Aorta (tissue), 5 donors: ENCODE measurements at regions not wholly inside any gene's neighbourhood (a gene's known extent, or its start where the extent isn't known, plus 50 kb on each side); places are given as distances from the start of the nearest gene placed in this dataset.

ENCODE experiments used
- ATAC-seq: fragments of 200-7000 bp; cut with Tn5 transposase; one replicate; pipeline ENCODE4 v1.9.1; 2022; ENCODE audit warnings: moderate library complexity; ENCODE audit not compliant: low FRiP score
- DNase-seq, 2 donors: peaks; one replicate each; pipeline ENCODE4 v3.0.0-alpha.2; 2020
- H3K27ac ChIP-seq, 2 donors: one replicate each; pipeline ENCODE4 v1.5.1; 2013; ENCODE audit warnings: low read length in 2 of 2, mild to moderate bottlenecking in 2 of 2, moderate library complexity in 2 of 2, control low read depth in 1 of 2, inconsistent platforms in 1 of 2, low read depth in 1 of 2
- H3K27me3 ChIP-seq, 2 donors: one replicate each; pipeline ENCODE4 v1.6.1; 2013; ENCODE audit warnings: control low read depth in 1 of 2, low read length in 1 of 2, mild to moderate bottlenecking in 1 of 2, moderate library complexity in 1 of 2; ENCODE audit not compliant: insufficient read depth in 2 of 2, control insufficient read depth in 1 of 2
- H3K36me3 ChIP-seq, 2 donors: one replicate each; pipeline ENCODE4 v1.6.1; 2013; ENCODE audit warnings: control low read depth in 1 of 2, low read length in 1 of 2, mild to moderate bottlenecking in 1 of 2; ENCODE audit not compliant: insufficient read depth in 2 of 2, control insufficient read depth in 1 of 2
- H3K4me1 ChIP-seq, 2 donors: one replicate each; pipeline ENCODE4 v1.6.1; 2013; ENCODE audit warnings: low read length in 2 of 2, control low read depth in 1 of 2, mild to moderate bottlenecking in 1 of 2, moderate library complexity in 1 of 2; ENCODE audit not compliant: insufficient read depth in 2 of 2, control insufficient read depth in 1 of 2
- H3K4me3 ChIP-seq, 2 donors: one replicate each; pipeline ENCODE4 v1.5.1; 2013; ENCODE audit warnings: low read length in 2 of 2, control low read depth in 1 of 2, mild to moderate bottlenecking in 1 of 2
- H3K9me3 ChIP-seq: one replicate; pipeline ENCODE4 v1.6.1; 2013; ENCODE audit warnings: mild to moderate bottlenecking, low read length; ENCODE audit not compliant: control insufficient read depth
- WGBS, 2 donors: extraction: QIAGEN DNeasy Blood & Tissue Kit; methylation state at CpG; one replicate each; pipeline ENCODE4 v1.1.7; 2013; 5-methylcytosine and 5-hydroxymethylcytosine counted together
- intact Hi-C, 2 donors: fragments of 100-400 bp; cut with DNase I; formaldehyde crosslinking; loops; one replicate each; pipeline versions ENCODE4 v1.14.2 to v1.15.0; 2022
- donor health status: healthy with polysubstance abuse.
- donor health status: Bipolar disorder and iron deficiency.
- donor health status: DM: no; HTN: no; CAD: no.
- donor health status: DM: no; HTN: no; CAD: no.
- donor health status: DM: yes; HTN: yes; CAD: no.

DNA sequence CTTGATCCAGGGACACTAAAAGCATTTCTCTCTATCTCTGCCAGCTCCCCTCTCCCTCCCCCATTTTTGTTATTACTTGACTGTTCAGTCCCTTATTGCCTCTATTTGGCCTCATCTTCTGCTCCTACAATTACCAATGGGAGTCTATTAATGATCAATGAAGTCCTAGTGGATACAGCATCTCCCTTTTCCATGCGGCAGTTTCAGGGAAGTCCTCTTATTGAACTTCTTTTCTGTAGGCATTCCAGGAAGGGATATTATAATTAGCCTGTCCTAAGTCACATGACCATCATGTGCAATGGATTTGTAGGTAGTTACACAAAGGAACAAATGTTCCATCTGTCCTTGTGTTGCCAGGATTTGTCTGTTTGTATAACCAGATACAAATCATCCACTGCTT, 495.1 kb upstream of the CNTNAP5 start:
- Histone ChIP-seq H3K4me1 (no peaks in the 10 kb centered on the region), H3K27ac (no peak overlapping the region), H3K9me3 (no peaks in the 10 kb centered on the region), H3K4me3 (no peak overlapping the region), H3K36me3 (no peaks in the 10 kb centered on the region), H3K27me3 (no peaks in the 10 kb centered on the region)
- no peak for DNase-seq
- intact Hi-C loops: no loop called here
- no peak for ATAC-seq
- 89 to 93% methylated on average over 1 of the region's 1 CpG for WGBS, 2 donors

DNA sequence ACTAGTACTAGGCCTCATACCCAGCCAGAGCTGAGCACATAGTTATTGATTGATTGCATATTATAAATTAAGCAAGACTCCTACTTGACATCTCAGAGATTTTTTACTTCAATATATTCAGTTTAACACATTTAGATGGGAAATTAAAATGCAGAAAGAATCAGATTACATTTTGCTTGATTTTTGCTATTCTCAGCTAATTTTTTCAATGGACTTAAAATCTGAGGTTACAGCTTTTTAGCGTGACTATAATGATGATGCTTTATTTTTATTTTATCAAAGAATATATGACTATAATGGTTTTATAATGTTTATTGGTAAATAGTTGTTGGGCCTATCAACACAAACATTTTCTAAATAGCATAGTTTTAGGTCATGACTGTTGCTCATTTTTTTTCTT, 493.0 kb upstream of the CNTNAP5 start:
- WGBS, 2 donors: 90 to 91% methylated on average over 1 of the region's 1 CpG
- no peak for ATAC-seq
- intact Hi-C loops: no loop called here
- no peak for DNase-seq
- no peaks in the 10 kb centered on the region for H3K9me3 ChIP-seq
- no peak overlapping the region for H3K4me3 ChIP-seq
- H3K36me3 ChIP-seq: no peaks in the 10 kb centered on the region
- no peak overlapping the region for H3K27ac ChIP-seq
- no peaks in the 10 kb centered on the region for H3K4me1 ChIP-seq
- H3K27me3 ChIP-seq: no peaks in the 10 kb centered on the region

DNA sequence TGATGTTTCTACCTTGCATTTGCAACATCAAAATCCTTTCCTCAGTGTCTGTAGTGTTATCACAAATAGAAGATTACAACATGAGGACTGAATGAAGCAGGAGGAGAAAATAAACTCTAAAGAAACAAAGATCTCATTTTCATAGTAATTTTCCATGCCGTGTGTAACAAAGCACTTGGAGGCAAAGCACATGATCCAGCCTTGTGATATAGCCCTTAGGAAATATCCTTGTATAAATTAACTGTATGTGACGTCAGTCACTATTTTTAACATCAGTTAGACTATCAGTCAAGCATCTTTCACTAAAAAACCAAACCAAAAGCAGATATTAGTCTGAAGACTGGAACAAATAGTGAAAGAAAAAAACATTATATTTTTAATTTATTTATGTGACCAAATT, 492.1 kb upstream of the CNTNAP5 start:
- H3K36me3 ChIP-seq: no peaks in the 10 kb centered on the region
- DNase-seq (no peak), ATAC-seq (no peak)
- intact Hi-C loops: no loop called here
- no peaks in the 10 kb centered on the region for H3K9me3 ChIP-seq
- no peaks in the 10 kb centered on the region for H3K27me3 ChIP-seq
- 3 to 7% methylated on average over 2 of the region's 2 CpGs for WGBS, 2 donors
- no peak overlapping the region for H3K27ac ChIP-seq
- no peaks in the 10 kb centered on the region for H3K4me1 ChIP-seq
- no peak overlapping the region for H3K4me3 ChIP-seq

DNA sequence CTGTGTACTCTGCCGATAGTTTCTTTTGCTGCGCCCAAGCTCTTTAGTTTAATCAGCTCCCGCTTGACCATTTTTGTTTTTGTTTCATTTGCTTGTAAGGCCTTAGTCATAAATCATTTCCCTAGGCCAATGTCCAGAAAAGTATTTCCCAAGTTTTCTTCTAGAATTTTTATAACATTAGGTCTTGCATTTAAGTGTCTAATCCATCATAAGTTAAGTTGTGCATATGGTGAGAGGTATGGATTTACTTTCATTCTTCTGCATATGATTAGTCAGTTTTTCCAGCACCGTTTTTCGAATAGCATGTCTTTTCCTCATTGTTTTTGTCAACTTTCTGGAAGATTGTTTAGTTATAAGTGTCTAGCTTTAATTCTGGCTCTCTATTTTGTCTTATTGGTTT, 484.8 kb upstream of the CNTNAP5 start:
- H3K36me3 ChIP-seq: no peaks in the 10 kb centered on the region
- H3K4me1 ChIP-seq: no peaks in the 10 kb centered on the region
- DNase-seq (no peak), ATAC-seq (no peak)
- no peak overlapping the region for H3K4me3 ChIP-seq
- H3K27ac ChIP-seq: no peak overlapping the region
- intact Hi-C loops: no loop called here
- no peaks in the 10 kb centered on the region for H3K9me3 ChIP-seq
- no peaks in the 10 kb centered on the region for H3K27me3 ChIP-seq
- WGBS, 2 donors: 3 to 14% methylated on average over 5 of the region's 5 CpGs

DNA sequence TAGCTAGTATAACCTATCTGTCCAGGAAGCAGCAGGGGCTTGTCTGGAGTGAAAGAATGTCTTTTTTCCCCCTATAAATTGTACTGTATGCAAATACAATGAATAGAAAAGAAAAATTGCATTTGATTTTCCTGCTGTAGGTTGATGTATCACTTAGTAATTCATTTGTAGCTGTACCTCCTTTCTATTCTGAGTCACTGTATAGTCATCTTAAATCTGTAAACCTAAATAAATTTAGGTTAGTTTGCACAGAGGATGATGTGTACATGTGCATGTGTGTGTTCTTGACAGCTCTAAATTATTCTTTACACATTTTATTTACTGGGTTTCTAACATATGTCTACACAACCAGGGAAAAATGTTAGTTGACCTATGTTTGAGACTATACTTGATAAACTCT, 478.7 kb upstream of the CNTNAP5 start:
- Histone ChIP-seq H3K27ac (no peak overlapping the region), H3K9me3 (no peaks in the 10 kb centered on the region), H3K4me3 (no peak overlapping the region), H3K4me1 (no peaks in the 10 kb centered on the region), H3K27me3 (no peaks in the 10 kb centered on the region), H3K36me3 (no peaks in the 10 kb centered on the region)
- intact Hi-C loops: no loop called here
- no peak for ATAC-seq
- DNase-seq: no peak

DNA sequence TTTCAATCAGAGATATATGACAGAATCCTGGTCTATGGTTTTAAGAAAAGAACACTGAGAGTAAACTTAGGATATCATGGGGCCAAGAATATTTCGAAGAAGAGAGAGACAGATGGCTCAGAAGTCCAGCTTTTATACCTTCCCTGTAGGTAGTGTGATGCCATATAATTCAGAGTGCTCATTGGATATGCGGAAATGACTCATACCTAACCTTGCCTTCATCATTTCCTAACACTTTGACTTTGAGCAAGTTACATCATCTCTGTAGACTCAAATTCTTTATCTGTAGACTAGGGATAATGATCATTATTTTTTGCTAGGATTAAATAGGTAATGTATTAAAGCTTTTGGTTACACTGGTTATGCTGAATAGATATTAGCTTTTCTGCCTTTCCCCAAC, 461.6 kb upstream of the CNTNAP5 start:
- no peak overlapping the region for H3K4me3 ChIP-seq
- ATAC-seq (no peak), DNase-seq (no peak)
- intact Hi-C loops: no loop called here
- 69 to 89% methylated on average over 2 of the region's 2 CpGs for WGBS, 2 donors
- H3K9me3 ChIP-seq: no peaks in the 10 kb centered on the region
- H3K27ac ChIP-seq: no peak overlapping the region
- H3K4me1 ChIP-seq: no peaks in the 10 kb centered on the region
- H3K36me3 ChIP-seq: no peaks in the 10 kb centered on the region
- H3K27me3 ChIP-seq: no peaks in the 10 kb centered on the region

DNA sequence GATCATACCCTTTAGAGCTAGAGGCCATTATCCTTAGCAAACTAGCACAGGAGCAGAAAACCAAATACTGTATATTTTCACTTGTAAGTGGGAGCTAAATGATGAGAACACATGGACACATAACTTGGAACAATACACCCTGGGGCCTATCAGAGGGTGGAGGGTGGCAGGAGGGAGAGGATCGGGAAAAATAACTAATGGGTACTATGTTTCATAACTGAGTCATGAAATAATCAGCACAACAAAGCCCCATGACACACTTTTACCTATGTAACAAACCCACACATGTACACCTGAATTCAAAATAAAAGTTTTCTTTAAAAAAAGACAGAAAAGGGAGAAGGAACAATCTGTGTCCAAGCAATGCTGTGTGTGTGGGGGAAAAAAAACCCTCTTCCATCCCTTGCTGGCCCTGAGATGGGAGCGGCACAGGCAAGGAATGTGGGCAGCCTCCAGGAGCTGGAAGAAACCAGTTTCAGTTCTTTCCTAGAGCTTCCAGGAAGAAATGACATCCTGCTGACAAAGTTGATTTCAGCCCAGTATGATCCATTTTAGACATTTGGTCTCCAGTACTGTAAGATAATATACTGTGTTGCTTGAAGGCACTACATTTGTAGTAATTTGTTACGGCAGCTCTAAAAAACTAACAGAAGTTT, 458.7 kb upstream of the CNTNAP5 start:
- H3K4me1 ChIP-seq: no peaks in the 10 kb centered on the region
- whole genome bisulfite sequencing, 2 donors: 79 to 81% methylated on average over 3 of the region's 3 CpGs
- no peak for DNase-seq
- no peak for ATAC-seq
- H3K4me3 ChIP-seq: no peak overlapping the region
- H3K27ac ChIP-seq: no peak overlapping the region
- intact Hi-C loops: no loop called here
- no peaks in the 10 kb centered on the region for H3K27me3 ChIP-seq
- H3K36me3 ChIP-seq: no peaks in the 10 kb centered on the region
- H3K9me3 ChIP-seq: no peaks in the 10 kb centered on the region

DNA sequence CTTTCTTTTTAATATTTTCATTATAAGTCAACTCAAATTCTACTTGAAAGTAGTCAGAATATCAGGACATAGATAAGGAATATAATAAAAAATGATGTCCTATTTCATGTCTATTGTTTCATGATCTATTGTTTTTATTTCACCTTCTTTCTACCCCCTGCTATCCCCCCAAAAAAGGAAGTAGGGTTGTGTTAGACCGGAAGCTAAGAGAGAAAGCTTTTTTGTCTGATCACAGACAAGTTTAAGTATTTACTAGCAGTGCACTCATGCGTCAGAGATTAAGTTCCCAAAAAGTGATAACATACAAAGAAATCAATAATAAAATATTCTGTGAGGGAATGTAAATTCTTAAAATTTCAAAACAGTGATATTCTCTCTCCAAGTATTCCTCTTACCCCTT, 447.1 kb upstream of the CNTNAP5 start:
- ATAC-seq: no peak
- Histone ChIP-seq H3K27me3 (no peaks in the 10 kb centered on the region), H3K4me1 (no peaks in the 10 kb centered on the region), H3K27ac (no peak overlapping the region), H3K4me3 (no peak overlapping the region), H3K36me3 (no peaks in the 10 kb centered on the region), H3K9me3 (no peaks in the 10 kb centered on the region)
- 39 to 43% methylated on average over 2 of the region's 2 CpGs for WGBS, 2 donors
- DNase-seq: no peak
- intact Hi-C loops: no loop called here

DNA sequence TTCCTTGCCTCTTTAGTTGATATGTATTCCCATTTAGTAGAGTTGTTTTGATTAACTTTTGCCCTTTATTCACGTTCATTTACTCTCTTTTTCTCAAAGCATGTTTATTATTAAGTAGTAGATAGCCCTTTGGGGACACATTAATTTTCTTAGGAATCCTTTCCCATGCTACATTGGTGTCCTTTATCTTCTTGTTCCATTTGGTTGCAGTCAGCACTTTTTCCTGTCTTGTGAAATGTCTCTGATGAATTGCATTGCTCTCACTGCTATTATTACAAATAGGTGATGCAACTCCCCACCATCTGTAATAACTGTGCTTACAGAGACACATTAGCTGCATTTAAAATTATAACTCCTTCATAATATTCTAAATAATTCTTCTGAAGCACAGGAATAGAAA, 428.5 kb upstream of the CNTNAP5 start:
- Histone ChIP-seq H3K4me3 (no peak overlapping the region), H3K27ac (no peak overlapping the region), H3K4me1 (no peaks in the 10 kb centered on the region), H3K9me3 (no peaks in the 10 kb centered on the region), H3K27me3 (no peaks in the 10 kb centered on the region), H3K36me3 (no peaks in the 10 kb centered on the region)
- intact Hi-C loops: no loop called here
- ATAC-seq (no peak), DNase-seq (no peak)
- 0 to 9% methylated on average over 1 of the region's 1 CpG for WGBS, 2 donors
